Mesodermal cell (in vitro differentiated cells): ENCODE measurements at regions not wholly inside any gene's neighbourhood (a gene's known extent, or its start where the extent isn't known, plus 50 kb on each side); places are given as distances from the start of the nearest gene placed in this dataset.

Experiments
- H3K27ac ChIP-seq: 2 replicates; pipeline ENCODE4 v1.7.0; 2013; ENCODE audit warnings: mild to moderate bottlenecking, low read depth, low read length, moderate library complexity; ENCODE audit not compliant: severe bottlenecking
- H3K36me3 ChIP-seq: 2 replicates; pipeline ENCODE4 v1.7.1; 2013; ENCODE audit warnings: mild to moderate bottlenecking, low read length, moderate library complexity; ENCODE audit not compliant: control insufficient read depth, insufficient read depth
- H3K4me1 ChIP-seq: one replicate; pipeline ENCODE4 v1.7.1; 2013; ENCODE audit warnings: mild to moderate bottlenecking, low read length; ENCODE audit not compliant: insufficient read depth, control insufficient read depth, poor library complexity, severe bottlenecking
- H3K4me3 ChIP-seq: 2 replicates; pipeline ENCODE4 v1.7.0; 2013; ENCODE audit warnings: low read length, control low read depth, mild to moderate bottlenecking; ENCODE audit not compliant: insufficient read depth, poor library complexity, severe bottlenecking; ENCODE audit errors: extremely low read depth
- H3K9me3 ChIP-seq: 2 replicates; pipeline ENCODE4 v1.7.1; 2013; ENCODE audit warnings: mild to moderate bottlenecking, low read length, moderate library complexity; ENCODE audit not compliant: control insufficient read depth
- WGBS, 2 experiments: methylation state at CpG; one replicate each; pipeline ENCODE4 v1.1.5; 2013; ENCODE audit warnings: missing lambda C conversion rate in 2 of 2; ENCODE audit not compliant: insufficient coverage in 2 of 2; 5-methylcytosine and 5-hydroxymethylcytosine counted together

DNA sequence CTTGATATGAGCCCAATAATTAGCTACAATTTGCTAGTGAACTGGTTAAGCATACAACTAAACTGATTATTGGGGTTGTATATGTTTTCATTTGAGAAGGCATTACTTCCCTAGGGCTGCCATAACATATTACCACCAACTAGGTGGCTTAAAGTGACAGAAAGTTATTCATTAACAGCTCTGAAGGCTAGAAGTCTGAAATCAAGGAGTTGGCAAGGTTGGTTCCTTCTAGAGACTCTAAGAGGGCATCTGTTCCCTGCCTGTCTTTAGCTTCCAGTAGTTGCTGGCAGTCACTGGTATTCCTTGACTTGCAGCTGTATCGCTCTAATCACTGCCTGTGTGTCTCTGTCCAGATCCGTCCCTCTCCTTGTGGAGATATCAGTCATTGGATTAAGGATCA lies 86.3 kb downstream of the LHX9 start:
- Histone ChIP-seq H3K36me3 (no peaks in the 10 kb centered on the region), H3K9me3 (no peaks in the 10 kb centered on the region), H3K4me1 (no peaks in the 10 kb centered on the region), H3K4me3 (no peak overlapping the region), H3K27ac (no peak overlapping the region)
- 100% methylated on average over 1 of the region's 2 CpGs; no CpG with 5 or more reads in 1 of the 2 experiments for WGBS, 2 experiments

DNA sequence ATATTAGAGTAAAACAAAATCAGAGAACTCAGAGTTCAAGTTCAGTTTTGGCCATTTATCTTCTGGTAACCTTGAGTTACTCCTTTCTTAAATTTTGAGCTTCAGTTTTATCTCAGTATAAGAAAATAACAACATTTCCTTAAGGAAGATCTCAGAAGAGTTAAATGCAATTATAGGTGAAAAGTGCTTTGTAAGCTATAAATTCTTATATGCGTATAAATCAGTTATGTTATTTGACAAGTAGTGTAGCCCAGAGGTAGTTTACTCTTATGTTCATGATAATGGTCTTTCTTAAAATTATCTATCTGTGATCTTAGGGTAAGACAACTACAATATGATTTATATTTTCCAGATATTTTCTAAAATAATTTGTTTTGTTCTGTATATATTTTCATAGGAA lies 89.8 kb downstream of the LHX9 start:
- Histone ChIP-seq H3K27ac (no peak overlapping the region), H3K4me1 (no peaks in the 10 kb centered on the region), H3K4me3 (no peak overlapping the region), H3K9me3 (no peaks in the 10 kb centered on the region), H3K36me3 (no peaks in the 10 kb centered on the region)
- no CpG with 5 or more reads among the region's 1 CpG for WGBS, 2 experiments

DNA sequence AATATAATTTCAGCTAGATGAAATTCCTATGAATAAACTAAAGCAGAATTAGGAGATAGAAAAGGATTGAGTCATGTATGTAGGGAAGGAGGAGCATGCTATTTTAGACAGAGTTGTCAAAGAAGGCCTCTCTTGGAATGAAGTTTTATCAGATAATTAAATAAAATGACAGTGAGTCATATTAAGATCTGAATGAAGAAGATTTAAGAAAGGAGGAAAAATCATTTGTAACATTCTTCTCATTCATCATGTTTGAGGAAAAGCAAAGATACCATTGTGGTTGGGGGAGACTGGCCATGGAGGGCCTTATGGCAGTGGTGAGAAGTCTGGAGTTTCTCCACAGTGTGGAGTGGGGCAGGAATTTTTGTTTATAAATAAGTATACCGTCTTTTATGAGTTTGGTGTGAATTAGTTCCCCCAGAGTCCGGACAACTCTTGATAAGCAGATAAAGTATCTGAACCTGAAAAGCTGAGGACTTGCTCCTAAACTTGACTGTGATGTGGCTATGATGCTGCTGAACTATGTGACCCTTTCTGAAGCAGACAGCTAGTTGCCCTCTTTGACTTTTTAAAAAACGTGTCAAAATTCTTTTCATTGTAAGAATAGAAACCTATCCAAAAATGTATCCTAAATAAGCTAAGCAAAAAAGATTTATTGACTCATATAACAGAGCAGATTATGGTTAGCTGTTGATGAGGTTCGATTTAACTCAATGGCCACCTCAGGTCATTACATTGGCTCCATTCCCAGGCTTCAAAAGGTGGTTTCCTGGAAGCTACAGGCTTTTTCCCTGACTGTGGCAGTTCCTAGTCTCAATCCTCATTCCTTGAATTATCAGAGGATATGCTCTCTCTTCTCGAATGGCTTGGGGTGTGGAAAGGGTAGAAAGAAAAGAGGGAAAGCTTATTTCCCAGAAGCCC lies 90.8 kb downstream of the LHX9 start:
- Histone ChIP-seq H3K4me3 (no peak overlapping the region), H3K36me3 (no peaks in the 10 kb centered on the region), H3K27ac (no peak overlapping the region), H3K4me1 (no peaks in the 10 kb centered on the region), H3K9me3 (no peaks in the 10 kb centered on the region)
- 81 to 88% methylated on average over 3 of the region's 5 CpGs for WGBS, 2 experiments

DNA sequence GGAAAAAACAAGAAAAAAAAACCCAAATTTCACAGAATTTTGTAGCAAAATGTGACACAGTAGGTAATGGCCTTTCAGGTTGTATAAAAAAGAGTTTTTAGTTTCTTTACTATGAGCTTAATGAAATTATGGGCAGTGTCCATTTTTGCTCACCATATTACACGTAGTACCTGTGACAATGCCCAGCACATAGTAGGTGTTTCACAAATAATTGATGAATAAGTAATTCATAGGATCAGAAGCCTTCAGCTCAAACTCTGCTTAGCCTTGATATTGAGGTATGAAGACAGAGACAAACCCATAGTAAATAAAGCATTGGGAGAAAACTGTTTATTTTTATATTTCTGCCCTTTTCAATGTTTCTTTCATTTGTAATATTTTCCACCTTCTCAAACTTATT lies 97.2 kb downstream of the LHX9 start:
- no peaks in the 10 kb centered on the region for H3K36me3 ChIP-seq
- H3K9me3 ChIP-seq = no peaks in the 10 kb centered on the region
- H3K27ac ChIP-seq = no peak overlapping the region
- no peak overlapping the region for H3K4me3 ChIP-seq
- WGBS, 2 experiments = no CpG with 5 or more reads among the region's 1 CpG
- H3K4me1 ChIP-seq = no peaks in the 10 kb centered on the region

DNA sequence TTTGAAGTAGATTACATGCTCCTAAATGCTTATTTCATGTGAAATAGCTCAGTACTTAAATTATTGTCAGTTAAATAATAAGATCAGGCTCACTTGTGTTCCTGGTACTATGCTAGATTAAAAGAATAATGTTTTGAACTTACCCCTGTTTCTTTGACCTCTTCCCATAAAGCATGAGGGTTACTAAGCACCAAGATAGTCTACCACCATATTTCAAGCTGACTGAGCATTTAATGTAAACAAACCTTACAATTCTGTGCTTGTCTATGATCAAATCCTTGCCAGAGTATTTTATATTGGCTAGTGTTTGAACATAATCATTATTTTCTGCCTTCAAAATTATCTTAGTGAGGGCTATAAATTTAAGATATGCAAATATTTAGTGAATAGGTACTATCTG lies 98.1 kb downstream of the LHX9 start:
- Histone ChIP-seq H3K36me3 (no peaks in the 10 kb centered on the region), H3K9me3 (no peaks in the 10 kb centered on the region), H3K4me3 (no peak overlapping the region), H3K4me1 (no peaks in the 10 kb centered on the region), H3K27ac (no peak overlapping the region)

DNA sequence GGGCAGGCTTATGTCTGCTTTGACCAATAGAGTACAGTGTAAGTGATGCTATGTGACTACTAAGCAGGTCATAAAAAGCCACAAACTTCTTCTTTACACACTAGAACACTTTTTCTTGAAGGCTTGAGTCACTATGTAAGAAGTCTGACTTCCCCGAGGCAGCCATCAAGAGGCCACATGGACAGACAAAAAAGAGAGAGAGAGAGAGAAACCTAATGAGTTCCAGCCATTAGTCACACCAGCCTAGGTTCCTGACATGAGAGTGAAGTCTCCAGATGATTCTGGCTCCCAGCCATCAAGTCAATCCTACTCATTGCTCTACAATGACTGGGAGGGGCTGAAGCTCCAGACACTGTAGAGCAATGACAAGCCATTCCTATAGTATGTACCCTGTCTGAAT lies 101.4 kb downstream of the LHX9 start:
- H3K4me1 ChIP-seq = no peaks in the 10 kb centered on the region
- whole genome bisulfite sequencing, 2 experiments = 67 to 88% methylated on average over 1 of the region's 1 CpG
- no peak overlapping the region for H3K27ac ChIP-seq
- H3K9me3 ChIP-seq = no peaks in the 10 kb centered on the region
- no peaks in the 10 kb centered on the region for H3K36me3 ChIP-seq
- H3K4me3 ChIP-seq = no peak overlapping the region

DNA sequence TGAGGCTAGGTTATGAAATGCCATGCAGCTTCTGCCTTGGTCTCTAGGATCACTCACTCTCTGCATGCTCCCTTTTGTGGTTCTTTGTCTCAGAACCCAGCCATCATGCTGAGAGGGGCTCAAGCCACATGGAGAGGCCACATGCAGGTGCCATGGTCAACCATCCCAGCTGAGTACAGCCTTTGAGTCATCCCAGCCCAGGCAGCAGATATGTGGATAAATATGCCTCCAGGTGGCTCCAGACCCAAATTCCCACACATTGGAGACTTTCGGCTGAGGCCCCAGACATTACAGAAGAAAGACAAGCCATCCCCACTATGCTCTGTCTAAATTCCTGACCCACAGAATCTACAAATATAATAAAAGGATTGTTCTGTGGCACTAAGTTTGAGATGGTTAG lies 102.0 kb downstream of the LHX9 start:
- no CpG with 5 or more reads among the region's 1 CpG for WGBS, 2 experiments
- Histone ChIP-seq H3K9me3 (no peaks in the 10 kb centered on the region), H3K4me1 (no peaks in the 10 kb centered on the region), H3K4me3 (no peak overlapping the region), H3K27ac (no peak overlapping the region), H3K36me3 (no peaks in the 10 kb centered on the region)

DNA sequence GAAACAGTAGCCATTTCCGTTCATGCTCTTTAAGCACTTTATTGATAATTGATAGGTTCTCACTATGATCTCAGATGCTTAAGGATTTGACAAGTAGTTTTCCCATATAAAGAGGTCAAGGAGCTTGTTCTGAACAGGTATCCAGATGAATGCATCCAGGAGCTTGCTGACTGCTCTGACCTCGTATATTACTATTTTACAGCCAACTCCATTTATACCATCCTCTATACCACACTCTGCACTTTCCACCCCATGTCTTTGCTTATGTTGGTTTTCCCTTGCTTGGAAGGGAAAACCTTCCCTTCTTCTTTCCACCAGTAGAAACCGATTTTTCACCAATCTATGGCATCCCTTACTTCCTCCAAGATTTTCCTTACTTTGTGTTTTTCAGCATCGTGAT lies 107.2 kb downstream of the LHX9 start:
- Histone ChIP-seq H3K27ac (no peak overlapping the region), H3K9me3 (no peaks in the 10 kb centered on the region), H3K36me3 (no peaks in the 10 kb centered on the region), H3K4me3 (no peak overlapping the region), H3K4me1 (no peaks in the 10 kb centered on the region)
- 77% methylated on average over 3 of the region's 4 CpGs; no CpG with 5 or more reads in 1 of the 2 experiments for WGBS, 2 experiments

DNA sequence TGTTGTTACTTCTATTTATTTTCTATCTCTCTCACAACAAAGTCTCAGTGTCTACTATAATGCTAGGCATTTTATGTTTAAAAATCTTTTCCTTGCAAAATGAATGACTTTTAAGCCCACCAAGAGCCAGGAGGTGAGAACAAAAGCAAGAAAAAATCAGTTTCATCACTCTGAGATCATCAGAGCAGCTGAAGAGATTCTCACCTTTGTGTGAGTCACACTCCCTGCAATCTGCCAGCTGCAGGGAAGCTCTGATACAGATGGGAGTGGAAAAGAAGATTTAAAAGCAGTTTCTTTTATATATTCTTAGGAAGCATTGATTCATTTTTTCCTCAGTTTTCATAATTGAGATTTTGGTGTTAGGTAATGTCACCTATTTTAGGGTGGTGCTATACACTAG lies 107.6 kb downstream of the LHX9 start:
- Histone ChIP-seq H3K27ac (no peak overlapping the region), H3K36me3 (no peaks in the 10 kb centered on the region), H3K4me1 (no peaks in the 10 kb centered on the region), H3K4me3 (no peak overlapping the region), H3K9me3 (no peaks in the 10 kb centered on the region)

DNA sequence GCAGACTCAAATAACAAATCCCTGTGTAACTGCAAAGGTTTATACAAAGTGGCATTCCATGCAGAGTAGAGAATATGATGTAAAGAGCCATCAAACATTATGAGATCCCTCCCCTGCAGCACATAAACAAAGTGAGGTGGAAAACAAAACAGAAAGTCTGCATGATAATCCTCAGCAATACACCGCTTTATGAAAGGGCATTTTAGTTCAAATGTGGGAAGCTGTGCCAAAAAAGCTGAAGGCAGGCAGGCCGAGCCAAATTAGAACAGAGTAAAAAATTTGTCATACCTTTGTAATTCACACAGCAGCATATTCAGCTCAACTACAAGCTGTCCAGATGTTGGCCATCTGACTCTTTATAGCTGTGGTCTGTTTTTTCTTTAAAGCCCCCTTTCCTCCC lies 113.5 kb downstream of the LHX9 start:
- no peaks in the 10 kb centered on the region for H3K9me3 ChIP-seq
- H3K36me3 ChIP-seq = no peaks in the 10 kb centered on the region
- H3K27ac ChIP-seq = no peak overlapping the region
- WGBS, 2 experiments = 92 to 100% methylated on average over 1 to 2 of the region's 2 CpGs
- no peaks in the 10 kb centered on the region for H3K4me1 ChIP-seq
- no peak overlapping the region for H3K4me3 ChIP-seq

DNA sequence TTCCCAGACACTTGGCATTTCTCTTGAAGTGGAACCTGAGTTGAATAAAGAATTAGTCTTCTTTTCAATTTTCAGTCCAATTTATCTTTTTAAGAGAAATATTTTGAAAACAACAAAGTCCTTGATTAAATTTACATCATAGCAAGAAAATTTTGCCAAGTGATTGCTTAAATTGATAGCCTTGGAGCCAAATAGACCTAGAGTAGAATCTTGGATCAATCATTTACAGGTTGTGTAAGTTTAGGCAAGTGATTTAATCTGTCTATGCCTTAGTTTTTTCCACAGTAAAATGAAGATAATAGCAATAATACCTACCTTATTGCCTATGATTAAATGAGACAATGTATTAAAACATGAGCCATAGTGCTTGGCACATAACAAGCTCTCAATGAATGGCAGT lies 113.9 kb downstream of the LHX9 start:
- Histone ChIP-seq H3K36me3 (no peaks in the 10 kb centered on the region), H3K27ac (no peak overlapping the region), H3K4me1 (no peaks in the 10 kb centered on the region), H3K9me3 (no peaks in the 10 kb centered on the region), H3K4me3 (no peak overlapping the region)
